ENCODE measurements at regions not wholly inside any gene's neighbourhood (a gene's known extent, or its start where the extent isn't known, plus 50 kb on each side); places are given as distances from the start of the nearest gene placed in this dataset.

DNA sequence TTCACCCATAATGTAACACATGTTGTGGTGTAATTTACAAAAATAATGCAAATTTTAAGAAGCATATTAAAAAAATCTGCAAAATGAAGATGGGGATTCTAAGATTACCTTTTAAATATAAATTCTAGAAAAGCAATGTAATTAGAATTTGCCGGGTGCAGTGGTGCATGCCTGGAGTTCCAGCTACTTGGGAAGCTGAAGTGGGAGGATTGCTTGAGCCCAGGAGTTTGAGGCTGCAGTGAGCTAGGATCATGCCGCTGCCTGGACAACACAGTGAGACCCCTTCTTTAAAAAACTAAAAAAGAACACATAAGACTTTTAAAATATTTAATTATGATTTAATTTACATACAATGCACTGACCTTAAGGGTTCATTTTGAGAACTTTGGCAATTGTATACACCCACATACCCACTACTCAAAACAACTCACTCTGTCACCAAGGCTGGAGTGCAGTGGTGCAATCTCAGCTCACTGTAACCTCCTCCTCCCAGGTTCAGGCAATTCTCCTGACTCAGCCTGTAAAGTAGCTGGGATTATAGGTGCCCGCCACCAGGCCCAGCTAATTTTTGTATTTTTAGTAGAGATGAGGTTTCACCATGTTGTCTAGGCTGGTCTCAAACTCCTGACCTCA is 134.0 kb upstream of the TBL1XR1 start:
- H3K27me3 ChIP-seq (replicated peaks in 1 of 4; ENCODE audit: control extremely low read depth in 1 of 4, control insufficient read depth in 3 of 4, insufficient read depth in 4 of 4, low read length in 3 of 4): no peaks in the 10 kb centered on the region

DNA sequence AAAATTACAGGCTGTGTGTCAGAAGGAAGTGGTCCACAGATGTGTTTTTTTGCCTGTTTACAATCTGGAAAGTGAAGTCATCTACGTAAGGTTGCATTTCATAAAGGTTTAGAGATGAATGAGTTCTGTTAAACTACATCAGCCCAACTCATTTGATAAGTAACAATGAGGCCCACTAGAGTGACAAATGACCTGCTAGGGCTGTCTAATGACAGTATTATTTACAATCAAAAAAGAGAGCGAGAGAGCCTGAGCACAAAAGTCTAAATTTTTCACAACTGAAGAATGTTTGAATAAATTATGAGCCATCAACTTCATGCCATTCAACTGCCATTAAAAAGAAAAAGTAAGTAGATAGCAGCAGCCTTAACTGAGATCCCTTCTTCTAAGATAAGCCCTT is 135.7 kb upstream of the TBL1XR1 start:
- TF ChIP-seq, protein P1, sequence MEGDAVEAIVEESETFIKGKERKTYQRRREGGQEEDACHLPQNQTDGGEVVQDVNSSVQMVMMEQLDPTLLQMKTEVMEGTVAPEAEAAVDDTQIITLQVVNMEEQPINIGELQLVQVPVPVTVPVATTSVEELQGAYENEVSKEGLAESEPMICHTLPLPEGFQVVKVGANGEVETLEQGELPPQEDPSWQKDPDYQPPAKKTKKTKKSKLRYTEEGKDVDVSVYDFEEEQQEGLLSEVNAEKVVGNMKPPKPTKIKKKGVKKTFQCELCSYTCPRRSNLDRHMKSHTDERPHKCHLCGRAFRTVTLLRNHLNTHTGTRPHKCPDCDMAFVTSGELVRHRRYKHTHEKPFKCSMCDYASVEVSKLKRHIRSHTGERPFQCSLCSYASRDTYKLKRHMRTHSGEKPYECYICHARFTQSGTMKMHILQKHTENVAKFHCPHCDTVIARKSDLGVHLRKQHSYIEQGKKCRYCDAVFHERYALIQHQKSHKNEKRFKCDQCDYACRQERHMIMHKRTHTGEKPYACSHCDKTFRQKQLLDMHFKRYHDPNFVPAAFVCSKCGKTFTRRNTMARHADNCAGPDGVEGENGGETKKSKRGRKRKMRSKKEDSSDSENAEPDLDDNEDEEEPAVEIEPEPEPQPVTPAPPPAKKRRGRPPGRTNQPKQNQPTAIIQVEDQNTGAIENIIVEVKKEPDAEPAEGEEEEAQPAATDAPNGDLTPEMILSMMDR (IDR thresholded peaks at IDR 0.05): no peak
- TF ChIP-seq EZH2 (IDR thresholded peaks at IDR 0.05; ENCODE audit: borderline replicate concordance, insufficient read depth, low read depth, low read length, poor library complexity, severe bottlenecking): no peak
- ATAC-seq (ENCODE audit: low read depth) (no peak), DNase-seq (no peak)
- no CpG with 5 or more reads among the region's 2 CpGs for WGBS (ENCODE audit: insufficient coverage)
- POLR2A ChIA-PET: no interaction called here
- Mint-ChIP-seq H3K4me1 (peaks cover 35% of the 10 kb centered on the region), H3K4me3 (no peak overlapping the region), H3K27me3 (no peaks in the 10 kb centered on the region), H3K9me3 (ENCODE audit: insufficient read depth) (no peaks in the 10 kb centered on the region), H3K27ac (no peak overlapping the region)
- Histone ChIP-seq H3K9ac (ENCODE audit: low read length) (no peak overlapping the region), H3K4me1 (ENCODE audit: control insufficient read depth in 2 of 2, insufficient read depth in 2 of 2, low read length in 2 of 2) (peaks cover 18 to 26% of the 10 kb centered on the region in 2 donors), H3K4me2 (replicated peaks; ENCODE audit: low read depth, low read length, poor library complexity, severe bottlenecking) (no peak overlapping the region), H3K9me3 (ENCODE audit: control extremely low read depth in 1 of 3, control insufficient read depth in 2 of 3, insufficient read depth in 1 of 3, low read length in 2 of 3) (no peaks in the 10 kb centered on the region), H3K79me2 (ENCODE audit: control insufficient read depth, insufficient read depth, low read length) (no peaks in the 10 kb centered on the region), H3K4me3 (ENCODE audit: control extremely low read depth in 1 of 5, extremely low read depth in 1 of 5, insufficient read depth in 1 of 5, low read depth in 2 of 5, low read length in 4 of 5) (no peak overlapping the region), H3K27ac (ENCODE audit: low read length in 2 of 2) (no peak overlapping the region), H3K36me3 (replicated peaks in 1 of 2; ENCODE audit: control extremely low read depth in 1 of 2, control insufficient read depth in 1 of 2, extremely low read depth in 1 of 2, insufficient read depth in 2 of 2, low read length in 1 of 2) (no peaks in the 10 kb centered on the region), H4K20me1 (ENCODE audit: control insufficient read depth, insufficient read depth, low read length, poor library complexity, severe bottlenecking) (no peaks in the 10 kb centered on the region), H3K27me3 (replicated peaks in 1 of 4; ENCODE audit: control extremely low read depth in 1 of 4, control insufficient read depth in 3 of 4, insufficient read depth in 4 of 4, low read length in 3 of 4) (no peaks in the 10 kb centered on the region), H2AFZ (ENCODE audit: insufficient read depth, low read depth, low read length, poor library complexity, severe bottlenecking) (no peak overlapping the region)
- intact Hi-C loops (cut with micrococcal nuclease): no loop called here
- CTCF ChIA-PET: no interaction called here

More for the DNA sequence above, 134.0 kb upstream of the TBL1XR1 start:
- H3K4me3 ChIP-seq (ENCODE audit: control extremely low read depth in 1 of 5, extremely low read depth in 1 of 5, insufficient read depth in 1 of 5, low read depth in 2 of 5, low read length in 4 of 5): no peak overlapping the region
- no peak overlapping the region for H3K9ac ChIP-seq (ENCODE audit: low read length)
- no peak overlapping the region for H3K27ac ChIP-seq (ENCODE audit: low read length in 2 of 2)
- DNase-seq: no peak
- TF ChIP-seq EZH2 (IDR thresholded peaks at IDR 0.05; ENCODE audit: borderline replicate concordance, insufficient read depth, low read depth, low read length, poor library complexity, severe bottlenecking): no peak
- TF ChIP-seq, protein P1 (IDR thresholded peaks at IDR 0.05): no peak
- 100% methylated on average over 1 of the region's 3 CpGs for WGBS (ENCODE audit: insufficient coverage)
- H3K9me3 ChIP-seq (ENCODE audit: control extremely low read depth in 1 of 3, control insufficient read depth in 2 of 3, insufficient read depth in 1 of 3, low read length in 2 of 3): no peaks in the 10 kb centered on the region
- Mint-ChIP-seq H3K4me3 (no peak overlapping the region), H3K9me3 (ENCODE audit: insufficient read depth) (no peaks in the 10 kb centered on the region), H3K27ac (no peak overlapping the region), H3K27me3 (no peaks in the 10 kb centered on the region), H3K4me1 (peaks cover 24% of the 10 kb centered on the region)
- intact Hi-C loops (cut with micrococcal nuclease): no loop called here
- no peaks in the 10 kb centered on the region for H4K20me1 ChIP-seq (ENCODE audit: control insufficient read depth, insufficient read depth, low read length, poor library complexity, severe bottlenecking)
- H2AFZ ChIP-seq (ENCODE audit: insufficient read depth, low read depth, low read length, poor library complexity, severe bottlenecking): no peak overlapping the region
- no peak for ATAC-seq (ENCODE audit: low read depth)
- no peak overlapping the region for H3K4me2 ChIP-seq (replicated peaks; ENCODE audit: low read depth, low read length, poor library complexity, severe bottlenecking)
- peaks cover 2 to 12% of the 10 kb centered on the region in 2 donors for H3K4me1 ChIP-seq (ENCODE audit: control insufficient read depth in 2 of 2, insufficient read depth in 2 of 2, low read length in 2 of 2)
- no peaks in the 10 kb centered on the region for H3K79me2 ChIP-seq (ENCODE audit: control insufficient read depth, insufficient read depth, low read length)
- H3K36me3 ChIP-seq (replicated peaks in 1 of 2; ENCODE audit: control extremely low read depth in 1 of 2, control insufficient read depth in 1 of 2, extremely low read depth in 1 of 2, insufficient read depth in 2 of 2, low read length in 1 of 2): no peaks in the 10 kb centered on the region
- ChIA-PET POLR2A (interaction anchor here (0.5 to 0.7 kb wide), 3 partner anchors 29 to 138 kb away, joined by 4 to 9 read pairs (median 5); no protein-coding TSS in a partner anchor), CTCF (no interaction called here)
